B cell (primary cell): ENCODE measurements at regions not wholly inside any gene's neighbourhood (a gene's known extent, or its start where the extent isn't known, plus 50 kb on each side); places are given as distances from the start of the nearest gene placed in this dataset.

Experiments
- CTCF ChIP-seq: fragments of 200-600 bp; IDR thresholded peaks from one replicate; pipeline ENCODE4 v1.8.0; 2022; ENCODE audit warnings: antibody characterized with exemption, mild to moderate bottlenecking
- EZH2 ChIP-seq: IDR thresholded peaks from 2 replicates; pipeline ENCODE4 v1.6.1; 2012; ENCODE audit warnings: borderline replicate concordance, low read depth, mild to moderate bottlenecking, moderate library complexity, low read length; ENCODE audit not compliant: insufficient read depth, poor library complexity, severe bottlenecking

DNA sequence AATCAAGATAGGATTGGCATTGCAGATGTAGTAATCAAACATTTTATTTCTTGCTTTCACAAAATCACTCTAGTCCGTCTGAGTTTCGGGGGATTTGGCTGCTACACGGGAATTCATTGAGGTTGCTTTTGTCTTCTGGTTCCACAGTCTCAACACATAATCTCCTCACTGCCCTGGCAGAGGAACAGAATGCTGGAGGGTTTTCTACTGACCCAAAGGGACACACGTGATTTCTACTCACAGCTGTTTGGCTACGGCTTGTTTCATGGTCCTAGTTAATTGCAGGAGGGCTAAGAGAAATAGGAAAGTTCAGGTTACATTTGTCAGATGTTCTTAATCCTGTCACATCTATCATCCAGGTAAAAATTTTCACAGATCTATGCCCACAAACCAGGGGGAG lies 1811.6 kb downstream of the ARAP2 start:
- TF ChIP-seq CTCF (no peak), EZH2 (no peak)
